Neural progenitor cell (in vitro differentiated cells): ENCODE measurements at regions not wholly inside any gene's neighbourhood (a gene's known extent, or its start where the extent isn't known, plus 50 kb on each side); places are given as distances from the start of the nearest gene placed in this dataset.
A peak's percentile ranks its signal among the peaks of the same experiment; 100 is the strongest.

ENCODE experiments used
- DNase-seq: peaks from one replicate; pipeline ENCODE4 v3.0.0-alpha.2; 2016; ENCODE audit warnings: low spot score
- H2AFZ ChIP-seq: fragments of 200-600 bp; sonication (generic); replicated peaks from 2 replicates; pipeline ENCODE4 v1.6.1; 2016; ENCODE audit warnings: antibody characterized with exemption
- H3F3A ChIP-seq: fragments of 200-600 bp; sonication (generic); 2 replicates; pipeline ENCODE4 v1.6.1; 2016; ENCODE audit warnings: antibody characterized with exemption, low read depth
- H3K27ac ChIP-seq: fragments of 200-600 bp; sonication (generic); 2 replicates; pipeline ENCODE4 v1.5.1; 2016; ENCODE audit warnings: mild to moderate bottlenecking
- H3K27me3 ChIP-seq: fragments of 200-600 bp; sonication (generic); 2 replicates; pipeline ENCODE4 v1.6.1; 2016; ENCODE audit warnings: mild to moderate bottlenecking, moderate library complexity
- H3K36me3 ChIP-seq: fragments of 200-600 bp; sonication (generic); 2 replicates; pipeline ENCODE4 v1.5.1; 2016
- H3K4me1 ChIP-seq: fragments of 200-600 bp; sonication (generic); 2 replicates; pipeline ENCODE4 v1.6.1; 2016; ENCODE audit warnings: mixed run types
- H3K4me2 ChIP-seq: fragments of 200-600 bp; sonication (generic); 2 replicates; pipeline ENCODE4 v1.6.1; 2016
- H3K4me3 ChIP-seq: fragments of 200-600 bp; sonication (generic); 2 replicates; pipeline ENCODE4 v1.5.1; 2016
- H3K79me2 ChIP-seq: fragments of 200-600 bp; sonication (generic); 2 replicates; pipeline ENCODE4 v1.6.1; 2016; ENCODE audit warnings: low read depth
- H3K9ac ChIP-seq: fragments of 200-600 bp; sonication (generic); 2 replicates; pipeline ENCODE4 v1.6.1; 2016
- H3K9me3 ChIP-seq: fragments of 200-600 bp; sonication (generic); 2 replicates; pipeline ENCODE4 v1.5.1; 2016; ENCODE audit warnings: low read depth
- H4K20me1 ChIP-seq: fragments of 200-600 bp; sonication (generic); 2 replicates; pipeline ENCODE4 v1.6.1; 2016; ENCODE audit warnings: low read depth
- H3K27ac Mint-ChIP-seq: 3 replicates; pipeline ENCODE4 v1.8.0; 2021; ENCODE audit warnings: mixed read lengths
- H3K27me3 Mint-ChIP-seq: 2 replicates; pipeline ENCODE4 v1.8.0; 2022; ENCODE audit warnings: low read depth, mild to moderate bottlenecking, inconsistent platforms, moderate library complexity, mixed read lengths; ENCODE audit not compliant: insufficient read depth
- H3K36me3 Mint-ChIP-seq: 3 replicates; pipeline ENCODE4 v1.8.0; 2021; ENCODE audit warnings: mixed read lengths
- H3K4me1 Mint-ChIP-seq: 3 replicates; pipeline ENCODE4 v1.8.0; 2021; ENCODE audit warnings: mixed read lengths
- H3K4me3 Mint-ChIP-seq: 3 replicates; pipeline ENCODE4 v1.8.0; 2021; ENCODE audit warnings: mild to moderate bottlenecking, moderate library complexity, mixed read lengths
- H3K9me3 Mint-ChIP-seq: 3 replicates; pipeline ENCODE4 v1.8.0; 2020; ENCODE audit warnings: mixed read lengths
- CTCF ChIP-seq: fragments of 200-600 bp; sonication (generic); IDR thresholded peaks from 2 replicates; pipeline ENCODE4 v1.5.1; 2017; ENCODE audit warnings: antibody characterized with exemption, mild to moderate bottlenecking
- EZH2 ChIP-seq: fragments of 200-600 bp; sonication (generic); IDR thresholded peaks from 2 replicates; pipeline ENCODE4 v1.6.1; 2017; ENCODE audit warnings: antibody characterized with exemption, mild to moderate bottlenecking, moderate library complexity
- EZH2phosphoT487 ChIP-seq: fragments of 200-600 bp; sonication (generic); IDR thresholded peaks from 2 replicates; pipeline ENCODE4 v1.6.1; 2017; ENCODE audit warnings: antibody characterized with exemption

GRCh38 chr14:42028607-42029006 is 421.9 kb downstream of the LRFN5 start:
- Histone ChIP-seq H3K36me3 (no peaks in the 10 kb centered on the region), H3K4me3 (no peak overlapping the region), H3K27me3 (no peaks in the 10 kb centered on the region), H3K9ac (no peak overlapping the region), H3K9me3 (no peaks in the 10 kb centered on the region), H4K20me1 (no peaks in the 10 kb centered on the region), H2AFZ (peak overlapping the region; percentile 34), H3F3A (no peaks in the 10 kb centered on the region), H3K4me1 (no peaks in the 10 kb centered on the region), H3K79me2 (no peaks in the 10 kb centered on the region), H3K4me2 (no peak overlapping the region), H3K27ac (no peak overlapping the region)
- no peaks in the 10 kb centered on the region for H3K9me3 Mint-ChIP-seq
- no peaks in the 10 kb centered on the region for H3K4me1 Mint-ChIP-seq
- H3K36me3 Mint-ChIP-seq: no peaks in the 10 kb centered on the region
- DNase-seq: no peak
- H3K27ac Mint-ChIP-seq: no peak overlapping the region
- H3K27me3 Mint-ChIP-seq: no peaks in the 10 kb centered on the region
- no peak overlapping the region for H3K4me3 Mint-ChIP-seq
- no peak for TF ChIP-seq EZH2

GRCh38 chr14:42027271-42027670 is 420.6 kb downstream of the LRFN5 start:
- Mint-ChIP-seq H3K4me3 (no peak overlapping the region), H3K27me3 (no peaks in the 10 kb centered on the region), H3K27ac (no peak overlapping the region), H3K9me3 (no peaks in the 10 kb centered on the region), H3K4me1 (no peaks in the 10 kb centered on the region), H3K36me3 (no peaks in the 10 kb centered on the region)
- Histone ChIP-seq H3K4me1 (no peaks in the 10 kb centered on the region), H3F3A (no peaks in the 10 kb centered on the region), H4K20me1 (no peaks in the 10 kb centered on the region), H3K4me3 (no peak overlapping the region), H3K4me2 (no peak overlapping the region), H2AFZ (no peak overlapping the region), H3K79me2 (no peaks in the 10 kb centered on the region), H3K27me3 (no peaks in the 10 kb centered on the region), H3K9ac (no peak overlapping the region), H3K9me3 (no peaks in the 10 kb centered on the region), H3K27ac (no peak overlapping the region), H3K36me3 (no peaks in the 10 kb centered on the region)
- TF ChIP-seq EZH2: no peak
- DNase-seq: no peak

GRCh38 chr14:42023452-42023851 is 416.8 kb downstream of the LRFN5 start:
- Mint-ChIP-seq H3K9me3 (no peaks in the 10 kb centered on the region), H3K4me3 (no peak overlapping the region), H3K4me1 (no peaks in the 10 kb centered on the region), H3K27ac (no peak overlapping the region), H3K27me3 (no peaks in the 10 kb centered on the region), H3K36me3 (no peaks in the 10 kb centered on the region)
- Histone ChIP-seq H3K4me2 (no peak overlapping the region), H3K4me1 (no peaks in the 10 kb centered on the region), H3K36me3 (no peaks in the 10 kb centered on the region), H3K9ac (no peak overlapping the region), H3F3A (no peaks in the 10 kb centered on the region), H3K79me2 (no peaks in the 10 kb centered on the region), H3K9me3 (no peaks in the 10 kb centered on the region), H3K27ac (no peak overlapping the region), H3K27me3 (no peaks in the 10 kb centered on the region), H2AFZ (no peak overlapping the region), H3K4me3 (no peak overlapping the region), H4K20me1 (no peaks in the 10 kb centered on the region)
- no peak for DNase-seq
- TF ChIP-seq EZH2 (no peak), EZH2phosphoT487 (no peak), CTCF (no peak)

DNA sequence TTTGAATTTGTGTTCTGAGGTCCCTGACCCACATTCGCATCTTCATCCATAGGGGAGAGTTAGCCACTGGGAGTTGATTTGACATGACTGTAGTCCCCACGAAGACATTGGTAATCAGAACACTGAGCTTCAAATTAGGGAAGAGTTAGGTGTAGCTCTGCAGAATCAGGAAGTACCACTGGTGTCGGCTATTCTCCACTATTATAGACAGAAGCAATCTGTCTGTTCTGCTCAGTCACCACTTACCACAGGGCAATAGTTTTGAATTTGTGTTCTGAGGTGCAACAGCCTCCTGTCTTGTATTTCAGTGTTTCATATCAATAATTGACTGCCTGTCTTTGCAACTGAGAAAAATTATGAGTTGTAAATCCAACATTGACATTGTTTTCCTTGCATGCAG is 407.6 kb downstream of the LRFN5 start:
- H2AFZ ChIP-seq: no peak overlapping the region
- H3K27ac Mint-ChIP-seq: no peak overlapping the region

More for the DNA sequence above, 407.6 kb downstream of the LRFN5 start:
- Histone ChIP-seq H4K20me1 (no peaks in the 10 kb centered on the region), H3K9ac (no peak overlapping the region), H3K36me3 (no peaks in the 10 kb centered on the region), H3K4me3 (no peak overlapping the region), H3K4me2 (no peak overlapping the region), H3K79me2 (no peaks in the 10 kb centered on the region), H3K27ac (no peak overlapping the region), H3K27me3 (no peaks in the 10 kb centered on the region), H3K4me1 (no peaks in the 10 kb centered on the region), H3K9me3 (no peaks in the 10 kb centered on the region), H3F3A (no peaks in the 10 kb centered on the region)
- Mint-ChIP-seq H3K9me3 (no peaks in the 10 kb centered on the region), H3K4me1 (no peaks in the 10 kb centered on the region), H3K36me3 (no peaks in the 10 kb centered on the region), H3K27me3 (no peaks in the 10 kb centered on the region), H3K4me3 (no peak overlapping the region)
- TF ChIP-seq EZH2: no peak
- no peak for TF ChIP-seq CTCF
- no peak for TF ChIP-seq EZH2phosphoT487
- DNase-seq: no peak
